ENCODE measurements at regions not wholly inside any gene's neighbourhood (a gene's known extent, or its start where the extent isn't known, plus 50 kb on each side); places are given as distances from the start of the nearest gene placed in this dataset.

DNA sequence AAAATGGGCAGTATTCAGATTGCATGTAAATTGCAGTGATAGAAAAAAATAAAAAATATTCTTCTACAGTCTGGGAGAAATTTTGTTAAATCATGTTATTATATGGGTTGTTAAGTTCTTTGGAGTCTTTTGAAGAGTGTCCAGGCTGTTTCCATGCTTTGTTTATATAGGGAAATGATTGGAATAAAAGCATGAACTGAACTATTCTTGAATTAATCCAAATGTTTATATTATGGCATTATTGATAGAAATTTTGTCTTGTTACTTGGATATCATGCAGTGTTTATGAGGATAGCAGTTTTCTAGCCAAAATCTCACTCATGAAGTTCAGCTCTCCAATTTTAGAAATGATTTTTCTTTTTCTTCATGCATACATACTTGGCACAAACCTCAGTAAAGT, 108.2 kb upstream of the NAV3 start:
- TF ChIP-seq, protein P1, sequence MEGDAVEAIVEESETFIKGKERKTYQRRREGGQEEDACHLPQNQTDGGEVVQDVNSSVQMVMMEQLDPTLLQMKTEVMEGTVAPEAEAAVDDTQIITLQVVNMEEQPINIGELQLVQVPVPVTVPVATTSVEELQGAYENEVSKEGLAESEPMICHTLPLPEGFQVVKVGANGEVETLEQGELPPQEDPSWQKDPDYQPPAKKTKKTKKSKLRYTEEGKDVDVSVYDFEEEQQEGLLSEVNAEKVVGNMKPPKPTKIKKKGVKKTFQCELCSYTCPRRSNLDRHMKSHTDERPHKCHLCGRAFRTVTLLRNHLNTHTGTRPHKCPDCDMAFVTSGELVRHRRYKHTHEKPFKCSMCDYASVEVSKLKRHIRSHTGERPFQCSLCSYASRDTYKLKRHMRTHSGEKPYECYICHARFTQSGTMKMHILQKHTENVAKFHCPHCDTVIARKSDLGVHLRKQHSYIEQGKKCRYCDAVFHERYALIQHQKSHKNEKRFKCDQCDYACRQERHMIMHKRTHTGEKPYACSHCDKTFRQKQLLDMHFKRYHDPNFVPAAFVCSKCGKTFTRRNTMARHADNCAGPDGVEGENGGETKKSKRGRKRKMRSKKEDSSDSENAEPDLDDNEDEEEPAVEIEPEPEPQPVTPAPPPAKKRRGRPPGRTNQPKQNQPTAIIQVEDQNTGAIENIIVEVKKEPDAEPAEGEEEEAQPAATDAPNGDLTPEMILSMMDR (IDR thresholded peaks at IDR 0.05), result no peak
- TF ChIP-seq TCF7L2 (IDR thresholded peaks at IDR 0.05; ENCODE audit: low read depth, low read length), result no peak
- TF ChIP-seq SIN3A (IDR thresholded peaks at IDR 0.05; ENCODE audit: borderline replicate concordance, insufficient read depth, low read depth, low read length), result no peak
- TF ChIP-seq POLR2AphosphoS5 (IDR thresholded peaks at IDR 0.05; ENCODE audit: low read depth, low read length), result no peak
- TF ChIP-seq, protein P2, sequence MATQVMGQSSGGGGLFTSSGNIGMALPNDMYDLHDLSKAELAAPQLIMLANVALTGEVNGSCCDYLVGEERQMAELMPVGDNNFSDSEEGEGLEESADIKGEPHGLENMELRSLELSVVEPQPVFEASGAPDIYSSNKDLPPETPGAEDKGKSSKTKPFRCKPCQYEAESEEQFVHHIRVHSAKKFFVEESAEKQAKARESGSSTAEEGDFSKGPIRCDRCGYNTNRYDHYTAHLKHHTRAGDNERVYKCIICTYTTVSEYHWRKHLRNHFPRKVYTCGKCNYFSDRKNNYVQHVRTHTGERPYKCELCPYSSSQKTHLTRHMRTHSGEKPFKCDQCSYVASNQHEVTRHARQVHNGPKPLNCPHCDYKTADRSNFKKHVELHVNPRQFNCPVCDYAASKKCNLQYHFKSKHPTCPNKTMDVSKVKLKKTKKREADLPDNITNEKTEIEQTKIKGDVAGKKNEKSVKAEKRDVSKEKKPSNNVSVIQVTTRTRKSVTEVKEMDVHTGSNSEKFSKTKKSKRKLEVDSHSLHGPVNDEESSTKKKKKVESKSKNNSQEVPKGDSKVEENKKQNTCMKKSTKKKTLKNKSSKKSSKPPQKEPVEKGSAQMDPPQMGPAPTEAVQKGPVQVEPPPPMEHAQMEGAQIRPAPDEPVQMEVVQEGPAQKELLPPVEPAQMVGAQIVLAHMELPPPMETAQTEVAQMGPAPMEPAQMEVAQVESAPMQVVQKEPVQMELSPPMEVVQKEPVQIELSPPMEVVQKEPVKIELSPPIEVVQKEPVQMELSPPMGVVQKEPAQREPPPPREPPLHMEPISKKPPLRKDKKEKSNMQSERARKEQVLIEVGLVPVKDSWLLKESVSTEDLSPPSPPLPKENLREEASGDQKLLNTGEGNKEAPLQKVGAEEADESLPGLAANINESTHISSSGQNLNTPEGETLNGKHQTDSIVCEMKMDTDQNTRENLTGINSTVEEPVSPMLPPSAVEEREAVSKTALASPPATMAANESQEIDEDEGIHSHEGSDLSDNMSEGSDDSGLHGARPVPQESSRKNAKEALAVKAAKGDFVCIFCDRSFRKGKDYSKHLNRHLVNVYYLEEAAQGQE (IDR thresholded peaks at IDR 0.05; ENCODE audit: insufficient read depth in 1 of 2, low read depth in 2 of 2, low read length in 1 of 2), result no peak

All from Panc1 (cell line).